H9 (cell line): ENCODE measurements at regions not wholly inside any gene's neighbourhood (a gene's known extent, or its start where the extent isn't known, plus 50 kb on each side); places are given as distances from the start of the nearest gene placed in this dataset.
"Not testable (repeated sequence)": the region's sequence is repeated elsewhere in the genome, so short reads cannot be mapped to it uniquely, and the experiment has no call there.

Experiments
- DNase-seq: peaks from one replicate; pipeline ENCODE4 v3.0.0-alpha.2; 2017
- H2AFZ ChIP-seq: one replicate; pipeline ENCODE4 v1.6.1; 2013; ENCODE audit warnings: mild to moderate bottlenecking, low read length, control low read depth, moderate library complexity
- H2AK5ac ChIP-seq: 2 replicates; pipeline ENCODE4 v1.6.1; 2013; ENCODE audit warnings: low read length, control low read depth, mixed read lengths; ENCODE audit not compliant: insufficient read length
- H2BK120ac ChIP-seq: one replicate; pipeline ENCODE4 v1.6.1; 2013; ENCODE audit warnings: low read depth, mild to moderate bottlenecking, low read length, control low read depth, inconsistent platforms; ENCODE audit not compliant: poor library complexity, severe bottlenecking
- H2BK12ac ChIP-seq: 2 replicates; pipeline ENCODE4 v1.6.1; 2013; ENCODE audit warnings: low read length, control low read depth, mixed read lengths, low read depth; ENCODE audit not compliant: insufficient read length
- H2BK15ac ChIP-seq: 2 replicates; pipeline ENCODE4 v1.6.1; 2013; ENCODE audit warnings: low read depth, low read length, control low read depth
- H2BK20ac ChIP-seq: one replicate; pipeline ENCODE4 v1.6.1; 2013; ENCODE audit warnings: low read depth, mild to moderate bottlenecking, low read length, control low read depth, inconsistent platforms; ENCODE audit not compliant: poor library complexity, severe bottlenecking
- H2BK5ac ChIP-seq: 2 replicates; pipeline ENCODE4 v1.6.1; 2013; ENCODE audit warnings: low read length, control low read depth, mixed read lengths; ENCODE audit not compliant: insufficient read length
- H3K14ac ChIP-seq: 2 replicates; pipeline ENCODE4 v1.6.1; 2013; ENCODE audit warnings: low read length, control low read depth; ENCODE audit not compliant: insufficient read depth
- H3K18ac ChIP-seq: 2 replicates; pipeline ENCODE4 v1.6.1; 2013; ENCODE audit warnings: low read depth, mild to moderate bottlenecking, mixed read lengths, low read length, control low read depth; ENCODE audit not compliant: insufficient read length
- H3K23ac ChIP-seq: 2 replicates; pipeline ENCODE4 v1.6.1; 2013; ENCODE audit warnings: low read length, control low read depth, mixed read lengths, low read depth; ENCODE audit not compliant: insufficient read length
- H3K23me2 ChIP-seq: 2 replicates; pipeline ENCODE4 v1.6.1; 2013; ENCODE audit warnings: low read depth, mild to moderate bottlenecking, mixed read lengths, low read length, control low read depth; ENCODE audit not compliant: insufficient read length, poor library complexity, severe bottlenecking
- H3K27ac ChIP-seq: 2 replicates; pipeline ENCODE4 v1.5.1; 2013; ENCODE audit warnings: low read length, control low read depth, mixed read lengths, low read depth; ENCODE audit not compliant: insufficient read length
- H3K27me3 ChIP-seq: 2 replicates; pipeline ENCODE4 v1.6.1; 2013; ENCODE audit warnings: low read length, control low read depth, inconsistent platforms; ENCODE audit not compliant: insufficient read depth
- H3K4ac ChIP-seq: 2 replicates; pipeline ENCODE4 v1.6.1; 2013; ENCODE audit warnings: low read depth, mild to moderate bottlenecking, control low read depth, inconsistent platforms, low read length, moderate library complexity
- H3K4me1 ChIP-seq: 2 replicates; pipeline ENCODE4 v1.6.1; 2013; ENCODE audit warnings: low read length, control low read depth, inconsistent platforms; ENCODE audit not compliant: insufficient read depth
- H3K4me2 ChIP-seq: 2 replicates; pipeline ENCODE4 v1.6.1; 2013; ENCODE audit warnings: low read length, control low read depth, mixed read lengths; ENCODE audit not compliant: insufficient read length, insufficient read depth
- H3K56ac ChIP-seq: 2 replicates; pipeline ENCODE4 v1.6.1; 2013; ENCODE audit warnings: low read depth, mild to moderate bottlenecking, mixed read lengths, low read length, control low read depth; ENCODE audit not compliant: insufficient read length
- H3K79me1 ChIP-seq: 2 replicates; pipeline ENCODE4 v1.6.1; 2013; ENCODE audit warnings: low read depth, mild to moderate bottlenecking, moderate library complexity, low read length, control low read depth, inconsistent platforms; ENCODE audit not compliant: insufficient read depth, poor library complexity, severe bottlenecking
- H3K79me2 ChIP-seq: 2 replicates; pipeline ENCODE4 v1.6.1; 2013; ENCODE audit warnings: low read length, control low read depth, inconsistent platforms; ENCODE audit not compliant: insufficient read depth
- H3K9ac ChIP-seq: 2 replicates; pipeline ENCODE4 v1.6.1; 2013; ENCODE audit warnings: low read length, control low read depth, mixed read lengths; ENCODE audit not compliant: insufficient read length; ENCODE audit errors: extremely low read depth
- H3K9me3 ChIP-seq: one replicate; pipeline ENCODE4 v1.6.1; 2013; ENCODE audit warnings: low read depth, low read length, inconsistent platforms; ENCODE audit not compliant: control insufficient read depth
- H3T11ph ChIP-seq: one replicate; pipeline ENCODE4 v1.6.1; 2013; ENCODE audit warnings: mild to moderate bottlenecking, low read length, control low read depth, inconsistent platforms
- H4K20me1 ChIP-seq: one replicate; pipeline ENCODE4 v1.6.1; 2013; ENCODE audit not compliant: control insufficient read depth, insufficient read length, insufficient read depth
- H4K5ac ChIP-seq: 2 replicates; pipeline ENCODE4 v1.6.1; 2013; ENCODE audit warnings: low read depth, mild to moderate bottlenecking, mixed read lengths, low read length, control low read depth; ENCODE audit not compliant: insufficient read length
- H4K8ac ChIP-seq: replicated peaks from 2 replicates; pipeline ENCODE4 v1.6.1; 2013; ENCODE audit warnings: low read length, control low read depth, mixed read lengths, low read depth; ENCODE audit not compliant: insufficient read length
- H4K91ac ChIP-seq: 2 replicates; pipeline ENCODE4 v1.6.1; 2013; ENCODE audit warnings: low read depth, mild to moderate bottlenecking, moderate library complexity, mixed read lengths, low read length, control low read depth; ENCODE audit not compliant: insufficient read length
- H3K27ac Mint-ChIP-seq, 3 experiments: 2 replicates in 2 of 3; 3 replicates in 1 of 3; pipeline ENCODE4 v1.8.0; 2020 to 2021; ENCODE audit warnings: mixed read lengths in 3 of 3, mild to moderate bottlenecking in 1 of 3, moderate library complexity in 1 of 3
- H3K27me3 Mint-ChIP-seq: 2 replicates; pipeline ENCODE4 v1.8.0; 2021; ENCODE audit warnings: low read depth, mild to moderate bottlenecking, moderate library complexity, mixed read lengths
- H3K36me3 Mint-ChIP-seq, 3 experiments: 2 replicates in 2 of 3; 3 replicates in 1 of 3; pipeline ENCODE4 v1.8.0; 2020 to 2021; ENCODE audit warnings: low read depth in 3 of 3, mixed read lengths in 3 of 3; ENCODE audit not compliant: insufficient read depth in 1 of 3
- H3K4me1 Mint-ChIP-seq, 2 experiments: 2 replicates each; pipeline ENCODE4 v1.8.0; 2020; ENCODE audit warnings: mixed read lengths in 2 of 2
- H3K4me3 Mint-ChIP-seq, 2 experiments: 2 replicates in 1 of 2; 3 replicates in 1 of 2; pipeline ENCODE4 v1.8.0; 2020 to 2021; ENCODE audit warnings: mild to moderate bottlenecking in 2 of 2, mixed read lengths in 2 of 2, moderate library complexity in 1 of 2
- H3K9me3 Mint-ChIP-seq, 2 experiments: 2 replicates in 1 of 2; 3 replicates in 1 of 2; pipeline ENCODE4 v1.8.0; 2020; ENCODE audit warnings: mild to moderate bottlenecking in 2 of 2, mixed read lengths in 2 of 2, moderate library complexity in 1 of 2
- WGBS: extraction: QIAGEN DNeasy Blood & Tissue Kit; methylation state at CpG from one replicate; pipeline ENCODE4 v1.1.7; 2013; ENCODE audit warnings: missing lambda C conversion rate, low lambda C conversion rate, mixed read lengths; ENCODE audit not compliant: insufficient read length; ENCODE audit errors: extremely low coverage; 5-methylcytosine and 5-hydroxymethylcytosine counted together

DNA sequence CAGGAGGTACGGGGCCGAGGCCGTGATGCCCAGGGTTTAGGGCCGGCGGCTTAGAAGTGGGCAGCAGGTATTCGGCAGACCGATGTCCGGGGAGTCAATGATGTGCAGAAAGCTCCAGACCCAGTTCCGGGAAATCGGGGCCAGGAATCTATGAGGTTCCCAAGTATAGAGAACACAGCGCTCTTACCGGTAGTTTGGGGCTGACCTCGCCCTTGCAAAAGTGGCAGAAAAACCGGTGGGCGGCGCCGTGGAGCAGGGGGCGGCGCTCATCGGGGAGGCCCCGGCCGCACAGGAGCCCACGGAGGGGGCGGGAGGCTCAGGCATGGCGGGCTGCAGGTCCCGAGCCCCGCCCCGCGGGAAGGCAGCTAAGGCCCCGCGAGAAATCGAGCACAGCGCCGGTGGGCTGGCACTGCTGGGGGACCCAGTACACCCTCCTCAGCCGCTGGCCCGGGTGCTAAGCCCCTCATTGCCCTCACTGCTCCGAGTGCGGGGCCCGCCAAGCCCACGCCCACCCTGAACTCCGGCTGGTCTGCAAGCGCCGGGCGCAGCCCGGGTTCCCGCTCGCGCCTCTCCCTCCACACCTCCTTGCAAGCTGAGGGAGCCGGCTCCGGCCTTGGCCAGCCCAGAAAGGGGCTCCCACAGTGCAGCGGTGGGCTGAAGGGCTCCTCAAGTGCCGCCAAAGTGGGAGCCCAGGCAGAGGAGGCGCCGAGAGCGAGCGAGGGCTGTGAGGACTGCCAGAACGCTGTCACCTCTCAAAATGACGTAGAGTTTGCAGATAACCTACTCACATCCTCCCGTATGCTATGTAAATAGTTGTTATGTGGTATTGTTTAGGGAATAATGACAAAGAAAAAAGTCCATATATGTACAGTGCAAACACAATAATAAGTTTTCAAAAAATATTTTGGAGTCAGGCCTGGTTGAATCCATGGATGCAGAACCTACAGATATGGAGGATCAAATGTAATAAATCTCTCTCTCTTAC lies 80.6 kb upstream of the NBPF20 start:
- H4K91ac ChIP-seq, H3K9me3 Mint-ChIP-seq, H3K4me3 Mint-ChIP-seq, H4K5ac ChIP-seq, H3K14ac ChIP-seq, H2BK20ac ChIP-seq, H2BK12ac ChIP-seq, H3T11ph ChIP-seq, H2BK120ac ChIP-seq, H3K18ac ChIP-seq, H3K36me3 Mint-ChIP-seq, DNase-seq, H3K4ac ChIP-seq, H2BK15ac ChIP-seq, H3K4me1 ChIP-seq, H3K27ac Mint-ChIP-seq, H3K9me3 ChIP-seq, H4K8ac ChIP-seq, H2BK5ac ChIP-seq, H3K56ac ChIP-seq, H3K4me1 Mint-ChIP-seq, H4K20me1 ChIP-seq, H2AFZ ChIP-seq, H3K27me3 ChIP-seq, H3K4me2 ChIP-seq, H3K9ac ChIP-seq, H2AK5ac ChIP-seq, H3K27ac ChIP-seq, H3K79me1 ChIP-seq, H3K23me2 ChIP-seq, H3K27me3 Mint-ChIP-seq, H3K23ac ChIP-seq, H3K79me2 ChIP-seq: not testable (repeated sequence)
- no CpG with 5 or more reads among the region's 59 CpGs for WGBS

GRCh38 chr1:145504834-145505413 lies 79.5 kb upstream of the NBPF20 start:
- not testable (repeated sequence) for H3K23me2 ChIP-seq, H3K27ac ChIP-seq, H3K4me3 Mint-ChIP-seq, H3K56ac ChIP-seq, H3K79me2 ChIP-seq, H3K9ac ChIP-seq, H3K14ac ChIP-seq, H2AK5ac ChIP-seq, H3K4me1 Mint-ChIP-seq, H2BK15ac ChIP-seq, H2BK20ac ChIP-seq, H3K9me3 Mint-ChIP-seq, H3K18ac ChIP-seq, DNase-seq, H4K8ac ChIP-seq, H3K9me3 ChIP-seq, H3K27ac Mint-ChIP-seq, H3K27me3 Mint-ChIP-seq, H4K20me1 ChIP-seq, H3K4me2 ChIP-seq, H4K5ac ChIP-seq, H3K4ac ChIP-seq, H3K4me1 ChIP-seq, H3T11ph ChIP-seq, H3K79me1 ChIP-seq, H3K27me3 ChIP-seq, H2BK12ac ChIP-seq, H3K36me3 Mint-ChIP-seq, H2BK5ac ChIP-seq, H2AFZ ChIP-seq, H2BK120ac ChIP-seq, H4K91ac ChIP-seq, H3K23ac ChIP-seq
- WGBS = no CpG with 5 or more reads among the region's 17 CpGs
